Heart left ventricle (tissue), 13 donors: ENCODE measurements at regions not wholly inside any gene's neighbourhood (a gene's known extent, or its start where the extent isn't known, plus 50 kb on each side); places are given as distances from the start of the nearest gene placed in this dataset.

Source experiments
- CTCF ChIP-seq, 12 donors: fragments of 200-600 bp; sonication (generic) in 4 of 12; IDR thresholded peaks; one replicate each; pipeline versions ENCODE4 v1.5.0 to v1.8.0; 2018 to 2022; ENCODE audit warnings: antibody characterized with exemption in 12 of 12, mild to moderate bottlenecking in 5 of 12
- POLR2A ChIP-seq, 2 donors: fragments of 450-650 bp; IDR thresholded peaks; one replicate each; pipeline ENCODE4 v1.6.1; 2017; ENCODE audit warnings: antibody characterized with exemption in 2 of 2, mild to moderate bottlenecking in 2 of 2, moderate library complexity in 2 of 2
- donor health status: ischemic (EF 13 %, LVEDD 7.1; RV severe dilation, severe dysfunction).
- donor health status: DM: no; HTN: yes; CAD: no.
- donor health status: DM: no; HTN: no; CAD: no.
- donor health status: ischemic (EF 25% LVEDD 6.9; RV normal size, moderate dysfunction).
- donor health status: ischemic (EF 25% LVEDD 5.7; RV mildly dilated, moderate dysfunction).
- donor health status: ischemic (EF 35%, LVEDD 5.7; RV mildly dilated, moderate dysfunction).
- donor health status: nonischemic (EF 11% LVEDD 7.7; RV severe dilation, severe dysfunction).
- donor health status: DM: yes; HTN: yes; CAD: no.
- donor health status: PGD.
- donor health status: ischemic (EF 29% LVEDD 5.4; RV normal size, mild dysfunction).
- donor health status: nonischemic (EF 23%, LVEDD 6.1; RV moderate dilation, normal function).

DNA sequence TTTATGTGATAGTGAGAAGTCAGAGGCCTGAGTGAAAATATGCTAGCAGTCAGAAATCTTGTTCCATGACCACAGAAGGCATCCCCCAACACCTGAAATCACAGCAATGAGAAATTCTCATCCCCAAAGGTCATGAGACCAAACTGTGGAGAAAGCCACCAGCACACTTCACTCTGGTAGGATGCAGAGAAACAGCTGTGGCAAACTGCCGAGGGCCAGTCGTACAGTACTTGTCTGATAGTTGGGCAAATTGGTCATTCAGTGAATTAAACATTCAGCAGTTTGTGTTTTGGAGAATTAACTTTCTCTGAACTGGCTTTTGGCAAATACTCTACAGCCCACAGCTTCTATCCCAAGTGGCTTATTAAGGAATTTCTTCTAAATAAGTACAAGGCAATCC lies 117.2 kb downstream of the TSN start:
- no peak for TF ChIP-seq CTCF (IDR thresholded peaks at IDR 0.05)
- TF ChIP-seq POLR2A (IDR thresholded peaks at IDR 0.05), result no peak
